Colonic mucosa (tissue), 4 donors: ENCODE measurements at regions not wholly inside any gene's neighbourhood (a gene's known extent, or its start where the extent isn't known, plus 50 kb on each side); places are given as distances from the start of the nearest gene placed in this dataset.
"Not testable (repeated sequence)": the region's sequence is repeated elsewhere in the genome, so short reads cannot be mapped to it uniquely, and the experiment has no call there.

Experiments used
- DNase-seq: peaks from one replicate; pipeline ENCODE4 v3.0.0-alpha.2; 2020
- H3K27ac ChIP-seq: fragments of 200-600 bp; one replicate; pipeline ENCODE4 v1.8.0; 2021
- H3K27me3 ChIP-seq: fragments of 200-600 bp; one replicate; pipeline ENCODE4 v1.8.0; 2021
- H3K36me3 ChIP-seq: fragments of 200-600 bp; one replicate; pipeline ENCODE4 v1.8.0; 2021
- H3K4me1 ChIP-seq: fragments of 200-600 bp; one replicate; pipeline ENCODE4 v1.8.0; 2021; ENCODE audit warnings: mild to moderate bottlenecking
- H3K4me3 ChIP-seq: fragments of 200-600 bp; one replicate; pipeline ENCODE4 v1.8.0; 2021
- H3K9ac ChIP-seq, 2 donors: one replicate each; pipeline ENCODE4 v1.7.0; 2013; ENCODE audit warnings: control low read depth in 2 of 2, low read depth in 2 of 2, low read length in 2 of 2
- H3K9me3 ChIP-seq: fragments of 200-600 bp; one replicate; pipeline ENCODE4 v1.8.0; 2021
- intact Hi-C: fragments of 100-400 bp; cut with DNase I; formaldehyde crosslinking; loops from one replicate; pipeline ENCODE4 v1.14.1; 2022
- TF ChIP-seq, protein P1 (sequence below): fragments of 200-600 bp; IDR thresholded peaks from one replicate; pipeline ENCODE4 v1.8.0; 2022; ENCODE audit warnings: antibody characterized with exemption, mild to moderate bottlenecking
- donor health status: healthy.
- donor health status: DM: no; HTN: no; CAD: no.
- donor health status: DM: no; HTN: no; CAD: no.

DNA sequence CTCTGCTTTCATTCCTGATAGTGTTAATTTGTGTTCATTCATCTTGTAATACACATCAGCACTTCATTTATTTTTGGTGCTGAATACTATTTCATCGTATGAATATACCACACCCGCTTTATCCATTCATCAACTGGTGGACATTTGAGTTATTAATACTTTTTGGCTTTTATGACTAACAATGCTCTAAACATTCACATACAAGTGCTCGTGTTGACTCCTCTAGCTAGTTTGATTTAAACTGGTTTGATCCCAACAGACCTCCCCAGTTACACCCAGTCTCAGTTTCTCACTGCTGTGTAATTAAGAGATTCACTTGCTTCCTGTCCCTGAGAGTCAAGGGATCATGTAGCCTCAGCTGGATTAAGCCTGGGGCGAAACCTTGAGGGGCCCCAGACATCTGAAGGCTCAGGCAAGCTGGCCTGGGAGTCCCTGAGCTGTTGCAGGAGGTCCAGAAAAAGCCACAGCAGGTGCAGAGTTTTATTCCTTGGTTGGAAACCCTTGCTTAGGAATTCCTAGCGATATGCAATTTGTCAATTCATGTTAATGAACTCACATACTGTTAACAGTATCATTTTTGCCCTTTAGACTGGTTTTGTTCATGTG lies 52.8 kb upstream of the CLDN24 start:
- H3K27ac ChIP-seq, result no peak overlapping the region
- H3K36me3 ChIP-seq, result no peaks in the 10 kb centered on the region
- H3K27me3 ChIP-seq, result no peaks in the 10 kb centered on the region
- TF ChIP-seq, protein P1, sequence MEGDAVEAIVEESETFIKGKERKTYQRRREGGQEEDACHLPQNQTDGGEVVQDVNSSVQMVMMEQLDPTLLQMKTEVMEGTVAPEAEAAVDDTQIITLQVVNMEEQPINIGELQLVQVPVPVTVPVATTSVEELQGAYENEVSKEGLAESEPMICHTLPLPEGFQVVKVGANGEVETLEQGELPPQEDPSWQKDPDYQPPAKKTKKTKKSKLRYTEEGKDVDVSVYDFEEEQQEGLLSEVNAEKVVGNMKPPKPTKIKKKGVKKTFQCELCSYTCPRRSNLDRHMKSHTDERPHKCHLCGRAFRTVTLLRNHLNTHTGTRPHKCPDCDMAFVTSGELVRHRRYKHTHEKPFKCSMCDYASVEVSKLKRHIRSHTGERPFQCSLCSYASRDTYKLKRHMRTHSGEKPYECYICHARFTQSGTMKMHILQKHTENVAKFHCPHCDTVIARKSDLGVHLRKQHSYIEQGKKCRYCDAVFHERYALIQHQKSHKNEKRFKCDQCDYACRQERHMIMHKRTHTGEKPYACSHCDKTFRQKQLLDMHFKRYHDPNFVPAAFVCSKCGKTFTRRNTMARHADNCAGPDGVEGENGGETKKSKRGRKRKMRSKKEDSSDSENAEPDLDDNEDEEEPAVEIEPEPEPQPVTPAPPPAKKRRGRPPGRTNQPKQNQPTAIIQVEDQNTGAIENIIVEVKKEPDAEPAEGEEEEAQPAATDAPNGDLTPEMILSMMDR, result no peak
- H3K9ac ChIP-seq, result no peak overlapping the region
- no peaks in the 10 kb centered on the region for H3K4me1 ChIP-seq
- H3K9me3 ChIP-seq, result no peaks in the 10 kb centered on the region
- intact Hi-C loops, result no loop called here
- H3K4me3 ChIP-seq, result no peak overlapping the region
- no peak for DNase-seq

GRCh38 chr4:183376381-183376780 lies 54.2 kb upstream of the CLDN24 start:
- no peaks in the 10 kb centered on the region for H3K36me3 ChIP-seq
- H3K9me3 ChIP-seq, result no peaks in the 10 kb centered on the region
- no peaks in the 10 kb centered on the region for H3K4me1 ChIP-seq
- H3K9ac ChIP-seq, result no peak overlapping the region
- TF ChIP-seq, protein P1, result no peak
- H3K27me3 ChIP-seq, result no peaks in the 10 kb centered on the region
- intact Hi-C loops, result no loop called here
- DNase-seq, result no peak
- no peak overlapping the region for H3K4me3 ChIP-seq
- H3K27ac ChIP-seq, result no peak overlapping the region

DNA sequence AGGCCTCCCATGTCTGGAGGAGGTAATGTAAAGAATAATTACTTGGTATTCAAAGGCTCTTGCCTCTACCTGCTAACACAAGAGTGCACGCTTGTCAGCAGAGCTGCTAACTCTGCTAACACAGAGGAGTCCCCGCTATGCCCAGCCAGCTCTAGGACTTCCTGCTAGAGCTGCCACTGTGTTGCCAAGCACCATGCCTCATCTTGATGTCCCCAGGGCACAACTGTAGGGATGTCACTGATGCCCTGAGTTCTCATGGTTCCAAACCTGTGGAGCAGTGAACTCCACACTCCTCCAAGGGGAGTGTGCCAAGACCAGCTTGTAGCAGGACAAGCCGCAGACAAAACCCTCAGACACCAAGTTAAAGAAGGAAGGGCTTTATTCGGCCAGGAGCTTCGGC lies 55.3 kb upstream of the CLDN24 start:
- no peak overlapping the region for H3K9ac ChIP-seq
- no peak overlapping the region for H3K27ac ChIP-seq
- no peak for DNase-seq
- H3K9me3 ChIP-seq, result no peaks in the 10 kb centered on the region
- no peaks in the 10 kb centered on the region for H3K4me1 ChIP-seq
- no peaks in the 10 kb centered on the region for H3K36me3 ChIP-seq
- TF ChIP-seq, protein P1, result no peak
- H3K27me3 ChIP-seq, result no peaks in the 10 kb centered on the region
- intact Hi-C loops, result no loop called here
- H3K4me3 ChIP-seq, result no peak overlapping the region

DNA sequence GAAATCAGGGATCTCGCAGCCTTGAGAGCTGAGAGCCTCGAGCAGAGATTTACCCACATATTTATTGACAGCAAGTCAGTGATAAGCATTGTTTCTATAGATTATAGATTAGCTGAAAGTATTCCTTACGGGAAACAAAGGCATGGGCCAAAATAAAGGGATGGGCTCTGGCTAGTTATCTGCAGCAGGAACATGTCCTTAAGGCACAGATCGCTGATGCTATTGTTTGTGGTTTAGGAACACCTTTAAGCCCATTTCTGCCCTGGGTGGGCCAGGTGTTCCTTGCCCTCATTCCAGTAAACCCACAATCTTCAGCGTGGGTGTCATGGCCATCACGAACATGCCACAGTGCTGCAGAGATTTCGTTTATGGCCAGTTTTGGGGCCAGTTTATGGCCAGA lies 56.1 kb upstream of the CLDN24 start:
- H3K4me1 ChIP-seq, H3K27me3 ChIP-seq, H3K27ac ChIP-seq, H3K36me3 ChIP-seq, H3K4me3 ChIP-seq, DNase-seq, H3K9ac ChIP-seq, intact Hi-C loops, H3K9me3 ChIP-seq: not testable (repeated sequence)

GRCh38 chr4:183380901-183381300 lies 58.7 kb upstream of the CLDN24 start:
- Histone ChIP-seq H3K27ac (no peak overlapping the region), H3K36me3 (no peaks in the 10 kb centered on the region), H3K9ac (no peak overlapping the region), H3K4me3 (no peak overlapping the region), H3K4me1 (no peaks in the 10 kb centered on the region), H3K9me3 (no peaks in the 10 kb centered on the region), H3K27me3 (no peaks in the 10 kb centered on the region)
- intact Hi-C loops, result no loop called here
- no peak for DNase-seq
- TF ChIP-seq, protein P1, result no peak

- DNase-seq, result no peak
- TF ChIP-seq, protein P1, result no peak
Measured at GRCh38 chr4:183383606-183384005, 60.8 kb upstream of the CDKN2AIP start.

More at GRCh38 chr4:183383606-183384005, 60.8 kb upstream of the CDKN2AIP start:
- Histone ChIP-seq H3K4me1 (no peaks in the 10 kb centered on the region), H3K9me3 (no peaks in the 10 kb centered on the region), H3K27me3 (no peaks in the 10 kb centered on the region), H3K9ac (no peak overlapping the region), H3K36me3 (no peaks in the 10 kb centered on the region), H3K27ac (no peak overlapping the region), H3K4me3 (no peak overlapping the region)
- intact Hi-C loops, result no loop called here
